Right atrium auricular region (tissue), 2 donors: ENCODE measurements at regions not wholly inside any gene's neighbourhood (a gene's known extent, or its start where the extent isn't known, plus 50 kb on each side); places are given as distances from the start of the nearest gene placed in this dataset.

Experiments used
- DNase-seq: peaks from one replicate; pipeline ENCODE4 v3.0.0-alpha.2; 2019; ENCODE audit warnings: low spot score
- H3K27ac ChIP-seq, 2 donors: fragments of 200-600 bp; sonication (generic); 1 replicate in 1 of 2; 2 replicates in 1 of 2; pipeline ENCODE4 v1.5.1; 2016 to 2019
- H3K27me3 ChIP-seq, 2 donors: fragments of 200-600 bp; sonication (generic); one replicate each; pipeline versions ENCODE4 v1.5.1 to v1.6.0; 2017 to 2019
- H3K36me3 ChIP-seq: fragments of 200-600 bp; sonication (generic); one replicate; pipeline ENCODE4 v1.5.1; 2016
- H3K4me1 ChIP-seq, 2 donors: fragments of 200-600 bp; sonication (generic); one replicate each; pipeline versions ENCODE4 v1.5.1 to v1.6.0; 2017 to 2019
- H3K4me3 ChIP-seq, 2 donors: fragments of 200-600 bp; sonication (generic); 1 replicate in 1 of 2; 2 replicates in 1 of 2; pipeline ENCODE4 v1.5.1; 2017 to 2019; ENCODE audit warnings: mild to moderate bottlenecking in 1 of 2, moderate library complexity in 1 of 2
- H3K9me3 ChIP-seq, 2 donors: fragments of 200-600 bp; sonication (generic); one replicate each; pipeline ENCODE4 v1.5.1; 2019
- TF ChIP-seq, protein P1 (sequence below), 2 donors: fragments of 200-600 bp; sonication (generic); IDR thresholded peaks; one replicate each; pipeline ENCODE4 v1.5.1; 2019; ENCODE audit warnings: antibody characterized with exemption in 2 of 2

DNA sequence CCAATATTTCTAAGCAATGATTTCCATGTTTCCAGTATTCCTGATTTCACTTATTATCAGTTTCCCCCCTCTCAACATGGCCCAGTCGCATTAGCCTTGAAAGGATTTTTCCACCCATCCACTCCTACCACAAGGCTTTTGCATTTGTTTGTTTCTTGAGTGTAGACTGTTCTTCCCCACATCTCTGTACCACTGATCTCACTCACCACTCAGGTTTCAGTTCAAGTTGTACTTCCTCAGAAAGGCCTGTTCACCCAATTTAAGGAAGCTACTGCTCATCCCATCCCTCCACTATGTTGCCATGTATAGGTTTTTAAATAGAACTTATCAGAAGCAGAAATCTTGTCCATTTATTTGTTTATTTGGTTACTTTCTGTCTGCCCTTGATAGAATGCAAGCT lies 472.3 kb downstream of the FAM181B start:
- no peak overlapping the region for H3K4me3 ChIP-seq
- H3K27ac ChIP-seq = no peak overlapping the region
- TF ChIP-seq, protein P1, sequence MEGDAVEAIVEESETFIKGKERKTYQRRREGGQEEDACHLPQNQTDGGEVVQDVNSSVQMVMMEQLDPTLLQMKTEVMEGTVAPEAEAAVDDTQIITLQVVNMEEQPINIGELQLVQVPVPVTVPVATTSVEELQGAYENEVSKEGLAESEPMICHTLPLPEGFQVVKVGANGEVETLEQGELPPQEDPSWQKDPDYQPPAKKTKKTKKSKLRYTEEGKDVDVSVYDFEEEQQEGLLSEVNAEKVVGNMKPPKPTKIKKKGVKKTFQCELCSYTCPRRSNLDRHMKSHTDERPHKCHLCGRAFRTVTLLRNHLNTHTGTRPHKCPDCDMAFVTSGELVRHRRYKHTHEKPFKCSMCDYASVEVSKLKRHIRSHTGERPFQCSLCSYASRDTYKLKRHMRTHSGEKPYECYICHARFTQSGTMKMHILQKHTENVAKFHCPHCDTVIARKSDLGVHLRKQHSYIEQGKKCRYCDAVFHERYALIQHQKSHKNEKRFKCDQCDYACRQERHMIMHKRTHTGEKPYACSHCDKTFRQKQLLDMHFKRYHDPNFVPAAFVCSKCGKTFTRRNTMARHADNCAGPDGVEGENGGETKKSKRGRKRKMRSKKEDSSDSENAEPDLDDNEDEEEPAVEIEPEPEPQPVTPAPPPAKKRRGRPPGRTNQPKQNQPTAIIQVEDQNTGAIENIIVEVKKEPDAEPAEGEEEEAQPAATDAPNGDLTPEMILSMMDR (IDR thresholded peaks at IDR 0.05) = no peak
- H3K27me3 ChIP-seq = no peaks in the 10 kb centered on the region
- H3K4me1 ChIP-seq = no peaks in the 10 kb centered on the region
- DNase-seq = no peak
- no peaks in the 10 kb centered on the region for H3K9me3 ChIP-seq
- H3K36me3 ChIP-seq = no peaks in the 10 kb centered on the region

DNA sequence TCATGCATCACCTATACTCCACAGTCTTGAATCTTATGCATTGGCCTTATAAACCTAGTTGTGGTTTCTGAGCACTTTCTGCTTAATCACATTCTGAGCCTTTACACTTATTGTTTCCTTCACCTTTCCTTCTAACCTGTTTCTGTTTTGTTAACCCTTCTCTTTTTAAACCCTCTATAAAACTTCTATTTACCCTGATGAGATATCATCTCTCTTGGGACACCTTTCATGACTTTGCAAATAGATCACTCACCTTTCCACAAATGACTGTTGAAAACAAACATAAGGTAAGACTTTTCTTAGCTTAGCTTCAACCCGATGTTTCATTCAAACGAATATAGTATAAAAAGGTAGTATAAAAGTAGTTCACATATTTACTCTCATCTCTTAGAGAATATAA lies 483.6 kb downstream of the FAM181B start:
- H3K4me1 ChIP-seq = no peaks in the 10 kb centered on the region
- no peaks in the 10 kb centered on the region for H3K36me3 ChIP-seq
- H3K9me3 ChIP-seq = no peaks in the 10 kb centered on the region
- DNase-seq = no peak
- TF ChIP-seq, protein P1 (IDR thresholded peaks at IDR 0.05) = no peak
- H3K27ac ChIP-seq = no peak overlapping the region
- H3K4me3 ChIP-seq = no peak overlapping the region
- H3K27me3 ChIP-seq = no peaks in the 10 kb centered on the region

DNA sequence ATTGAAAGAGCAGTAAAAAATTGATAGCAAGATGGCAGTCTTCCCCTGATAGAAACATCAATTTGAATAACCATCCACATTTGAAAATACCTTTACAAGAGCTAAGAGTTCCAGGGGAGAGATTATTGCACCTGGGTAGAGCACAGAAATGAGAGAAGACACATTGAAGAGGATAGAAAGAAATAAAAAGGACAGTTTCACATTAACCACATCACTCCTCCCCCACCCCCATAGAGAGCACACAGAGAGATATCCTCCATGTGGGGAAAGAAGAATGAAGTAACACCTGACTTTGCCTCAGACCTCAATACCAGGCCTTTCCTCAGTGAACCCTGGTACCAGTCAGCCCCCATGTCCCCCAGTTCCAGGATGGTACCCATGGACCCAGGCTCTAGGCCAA lies 486.7 kb downstream of the FAM181B start:
- Histone ChIP-seq H3K27ac (no peak overlapping the region), H3K4me3 (no peak overlapping the region), H3K4me1 (no peaks in the 10 kb centered on the region), H3K36me3 (no peaks in the 10 kb centered on the region), H3K9me3 (no peaks in the 10 kb centered on the region), H3K27me3 (no peaks in the 10 kb centered on the region)
- TF ChIP-seq, protein P1 (IDR thresholded peaks at IDR 0.05) = no peak
- no peak for DNase-seq

DNA sequence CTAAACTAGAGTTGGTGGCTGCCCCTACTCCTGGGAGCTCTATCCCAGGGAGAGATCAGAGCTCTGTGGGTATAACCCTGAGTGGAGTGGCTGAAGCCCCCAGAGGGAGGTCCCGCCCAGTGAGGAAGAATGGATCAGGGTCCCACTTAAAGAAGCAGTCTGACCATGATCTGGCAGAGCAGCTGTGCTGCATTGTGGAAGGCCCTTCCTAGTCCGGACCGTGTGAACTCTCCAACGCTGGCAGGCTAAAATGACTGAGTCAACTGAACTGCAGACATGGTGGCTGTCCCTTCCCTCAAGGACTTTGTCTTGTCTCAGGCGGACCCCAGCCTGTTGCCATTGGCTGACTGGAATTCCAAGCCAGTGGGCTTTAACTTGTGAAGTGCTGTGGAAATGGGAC lies 494.2 kb downstream of the FAM181B start:
- H3K4me3 ChIP-seq = no peak overlapping the region
- TF ChIP-seq, protein P1 (IDR thresholded peaks at IDR 0.05) = no peak
- no peak for DNase-seq
- H3K27ac ChIP-seq = no peak overlapping the region
- no peaks in the 10 kb centered on the region for H3K36me3 ChIP-seq
- H3K9me3 ChIP-seq = no peaks in the 10 kb centered on the region
- no peaks in the 10 kb centered on the region for H3K4me1 ChIP-seq
- H3K27me3 ChIP-seq = no peaks in the 10 kb centered on the region

DNA sequence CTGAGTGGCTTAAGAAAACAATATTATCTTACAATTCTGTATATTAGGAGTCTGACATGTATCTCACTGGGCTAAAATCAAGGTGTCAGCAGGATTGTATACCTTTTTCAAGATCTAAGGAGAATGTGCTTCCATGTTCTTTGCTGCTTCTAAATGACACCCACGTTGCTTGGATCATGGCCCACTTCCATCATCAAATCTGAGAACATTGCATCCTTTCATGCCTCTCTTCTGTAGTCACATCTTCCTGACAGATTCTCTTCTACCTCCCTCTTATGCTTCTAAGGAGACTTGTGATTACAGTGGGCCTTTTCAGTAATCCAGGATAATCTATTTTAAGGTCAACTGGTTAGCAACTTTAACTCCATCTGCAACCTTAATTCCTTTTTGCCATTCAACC lies 499.4 kb downstream of the FAM181B start:
- Histone ChIP-seq H3K4me3 (no peak overlapping the region), H3K36me3 (no peaks in the 10 kb centered on the region), H3K27me3 (no peaks in the 10 kb centered on the region), H3K27ac (no peak overlapping the region), H3K4me1 (no peaks in the 10 kb centered on the region), H3K9me3 (no peaks in the 10 kb centered on the region)
- no peak for DNase-seq
- TF ChIP-seq, protein P1 (IDR thresholded peaks at IDR 0.05) = no peak

DNA sequence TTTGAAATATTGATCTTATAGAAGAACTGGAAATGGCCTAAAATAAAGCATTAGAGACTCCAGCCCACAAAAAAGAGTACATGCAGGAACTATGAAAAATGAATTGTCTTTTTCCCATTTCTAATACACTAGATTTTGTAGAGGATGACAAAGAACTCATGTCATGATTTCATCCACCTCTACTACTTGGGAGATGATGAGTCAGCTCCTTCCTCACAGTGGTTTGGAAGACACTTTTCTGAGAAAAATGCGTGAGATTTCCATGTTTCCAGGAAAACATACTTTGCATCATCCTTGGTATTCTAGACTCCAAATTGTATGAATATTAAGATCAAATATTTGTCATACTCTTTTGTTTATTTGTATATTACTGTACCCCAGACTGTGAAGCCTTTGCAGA lies 500.5 kb downstream of the FAM181B start:
- H3K27ac ChIP-seq = no peak overlapping the region
- TF ChIP-seq, protein P1 (IDR thresholded peaks at IDR 0.05) = no peak
- no peaks in the 10 kb centered on the region for H3K36me3 ChIP-seq
- H3K4me3 ChIP-seq = no peak overlapping the region
- H3K27me3 ChIP-seq = no peaks in the 10 kb centered on the region
- DNase-seq = no peak
- no peaks in the 10 kb centered on the region for H3K4me1 ChIP-seq
- no peaks in the 10 kb centered on the region for H3K9me3 ChIP-seq
